HG03378 (cell line): ENCODE measurements at regions not wholly inside any gene's neighbourhood (a gene's known extent, or its start where the extent isn't known, plus 50 kb on each side); places are given as distances from the start of the nearest gene placed in this dataset.
"Not testable (repeated sequence)": the region's sequence is repeated elsewhere in the genome, so short reads cannot be mapped to it uniquely, and the experiment has no call there.

Experiments used
- ATAC-seq: cut with Tn5 transposase; IDR thresholded peaks from one replicate; pipeline ENCODE4 v1.9.1; 2021; ENCODE audit warnings: mild to moderate bottlenecking, moderate library complexity; ENCODE audit not compliant: unreplicated experiment

DNA sequence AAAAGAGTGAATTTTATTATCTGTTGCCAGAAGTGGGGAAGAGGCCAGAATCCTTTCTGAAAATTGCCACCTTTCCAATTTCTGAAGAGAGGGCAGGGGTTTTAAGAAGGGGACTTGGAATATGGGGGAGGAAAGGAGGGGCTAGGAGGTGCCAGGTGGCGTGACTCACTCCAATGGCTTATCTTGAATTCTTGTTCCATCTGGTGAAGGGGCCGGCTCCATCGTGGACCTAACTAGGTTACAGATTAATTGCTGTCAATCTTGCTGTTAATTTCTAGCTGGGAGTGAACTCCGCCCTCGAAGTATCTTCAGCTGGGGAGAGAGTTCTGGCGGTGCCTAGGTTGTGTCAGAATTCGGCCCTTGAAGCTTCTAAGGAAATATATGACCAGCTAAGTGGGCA is 138.7 kb downstream of the YTHDC2 start:
- no peak for ATAC-seq

DNA sequence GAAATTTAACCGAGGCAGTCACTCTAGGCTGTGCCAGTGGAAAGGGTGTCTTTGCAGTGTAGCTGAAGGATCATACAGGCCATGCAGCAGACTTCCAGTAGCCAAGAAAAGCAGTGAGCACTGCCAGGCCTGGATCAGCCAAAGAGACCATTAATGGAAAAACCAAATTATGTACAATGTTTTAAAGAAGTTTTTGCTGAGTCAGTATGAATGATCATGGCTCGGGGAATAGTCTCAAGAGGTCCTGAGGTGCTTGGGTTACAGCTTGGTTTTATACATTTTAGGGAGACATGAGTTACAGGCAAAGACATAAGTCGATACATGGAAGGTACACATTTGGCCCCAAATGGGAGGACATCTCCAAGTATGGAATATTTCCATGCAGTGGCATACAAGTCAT is 141.3 kb downstream of the YTHDC2 start:
- ATAC-seq = no peak

DNA sequence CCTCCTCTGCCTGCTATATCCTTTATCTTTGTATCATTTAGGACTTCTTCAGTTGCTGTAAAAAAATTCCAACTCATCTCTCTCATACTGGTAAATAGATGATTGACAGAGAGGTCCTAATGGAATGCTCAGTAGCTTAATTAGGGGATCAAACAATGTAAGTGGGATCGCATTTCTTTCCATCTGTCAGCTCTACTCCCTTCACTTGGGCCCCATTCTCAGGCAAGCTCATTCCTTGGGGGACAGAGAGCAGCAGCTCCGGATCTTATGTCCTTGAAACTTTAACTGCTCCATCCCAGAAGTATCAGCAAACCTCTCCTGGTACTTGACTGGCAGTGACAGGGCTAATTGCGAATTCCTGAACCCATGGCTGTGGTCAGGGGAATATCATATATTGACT is 146.7 kb downstream of the YTHDC2 start:
- ATAC-seq = no peak

DNA sequence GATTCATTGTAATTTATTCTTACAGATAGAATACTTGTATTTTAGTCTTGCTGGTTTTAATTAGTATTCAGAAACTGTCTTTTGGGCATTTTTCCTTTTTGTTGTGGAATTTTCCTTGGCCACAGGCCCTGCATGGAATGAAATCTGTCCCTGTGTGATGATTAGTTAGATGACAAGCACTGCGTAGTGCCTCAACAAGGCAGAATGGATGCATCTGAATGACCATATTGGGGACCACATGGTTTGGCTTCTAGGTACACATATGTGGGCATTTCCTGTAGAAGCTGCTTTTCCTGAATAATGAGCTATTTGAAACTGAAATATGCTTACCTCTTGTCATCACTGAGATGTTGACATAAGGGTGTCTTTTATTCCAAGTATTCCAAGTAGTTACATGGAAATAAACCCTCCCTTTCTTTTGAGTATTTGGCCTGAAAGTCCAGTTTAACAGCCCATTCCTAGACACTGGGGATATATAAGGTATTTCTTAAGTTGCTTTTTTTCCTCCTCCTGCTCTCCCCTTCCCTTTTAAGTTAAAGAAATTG is 147.3 kb downstream of the YTHDC2 start:
- no peak for ATAC-seq

DNA sequence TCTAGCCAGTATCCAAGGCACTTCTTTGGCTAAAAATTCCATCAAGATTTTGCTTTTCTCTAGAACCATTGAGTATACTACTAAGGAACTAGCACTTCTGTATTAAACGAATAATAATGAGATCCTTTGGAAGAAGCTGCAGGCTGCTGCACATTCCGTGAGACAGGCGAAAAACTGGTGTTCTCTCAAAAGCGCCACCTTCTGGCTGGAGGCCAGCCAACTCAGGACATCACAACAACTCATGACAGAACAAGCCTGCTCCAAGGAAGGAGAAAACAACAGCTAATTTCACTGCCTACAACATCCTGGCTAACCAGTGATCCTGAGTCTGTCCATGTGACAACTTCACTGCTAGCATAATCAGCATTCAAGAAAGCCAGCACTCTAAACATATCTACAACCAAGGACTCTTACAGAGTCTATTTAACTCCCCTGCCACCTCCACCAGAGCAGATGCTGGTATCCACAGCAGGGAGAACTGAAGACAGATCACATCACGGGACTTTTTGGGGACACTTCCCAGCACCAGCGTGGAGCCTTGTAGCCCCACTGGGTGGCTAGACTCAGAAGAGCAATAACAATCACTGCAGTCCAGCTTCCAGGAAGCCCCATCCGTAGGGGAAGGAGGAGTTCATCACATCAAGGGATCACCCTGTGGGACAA is 150.5 kb downstream of the YTHDC2 start:
- ATAC-seq = no peak

DNA sequence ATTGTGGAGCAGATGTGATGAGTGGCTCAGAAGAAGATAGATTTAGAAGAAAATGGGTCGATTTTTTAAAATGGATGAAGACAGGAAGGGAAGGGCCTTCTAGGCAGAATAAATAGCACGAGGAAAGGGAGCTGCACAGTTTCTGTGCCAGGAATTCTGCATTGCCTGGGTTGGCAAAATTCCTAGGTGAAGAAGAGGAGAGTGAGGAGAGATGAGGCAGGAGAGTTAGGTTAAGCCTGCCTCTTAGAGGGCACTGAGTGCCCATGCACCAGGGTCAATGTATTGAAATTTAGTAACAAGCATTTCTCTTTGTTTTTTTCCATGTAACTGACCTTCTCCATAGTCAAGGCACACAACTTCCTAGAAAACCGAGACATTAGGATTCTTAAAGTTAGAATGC is 159.5 kb downstream of the YTHDC2 start:
- ATAC-seq = no peak

DNA sequence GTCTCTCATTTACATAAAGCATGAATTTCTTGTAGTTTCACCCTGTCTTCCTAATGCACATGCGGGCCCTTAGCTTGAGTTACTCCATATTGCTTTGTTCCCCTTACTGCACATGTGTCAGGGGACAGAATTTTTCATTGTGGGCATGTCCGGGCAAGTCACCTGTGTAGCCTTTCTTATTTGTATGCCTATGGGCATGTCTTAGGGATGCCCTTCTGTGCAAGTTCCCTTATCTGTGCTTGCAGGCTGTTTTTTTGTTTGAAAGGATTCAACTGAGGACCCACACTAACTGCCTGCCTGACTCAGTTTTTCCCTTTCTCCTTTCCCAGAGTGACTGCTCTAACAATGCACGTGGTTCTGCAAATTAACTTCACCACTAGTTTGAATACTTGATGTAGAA is 161.7 kb downstream of the YTHDC2 start:
- no peak for ATAC-seq

DNA sequence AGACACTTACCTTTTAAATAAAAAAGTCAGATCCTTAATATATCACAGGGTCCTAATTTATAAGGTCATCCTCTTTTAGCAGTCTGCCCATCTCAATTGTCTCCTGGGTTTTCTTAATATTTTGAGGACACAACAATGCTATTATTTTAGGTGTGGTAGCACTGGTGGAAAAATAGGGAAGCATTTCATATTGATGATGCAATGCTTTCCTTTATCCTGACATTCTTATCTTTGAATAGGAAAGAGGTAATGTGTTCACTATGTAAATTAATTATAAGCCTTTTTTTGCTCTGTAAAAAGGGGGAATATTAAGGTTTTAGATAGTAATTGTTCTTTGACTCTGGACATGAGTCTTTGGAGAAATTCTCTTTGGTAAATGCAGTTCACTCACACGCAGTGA is 164.7 kb downstream of the YTHDC2 start:
- ATAC-seq = no peak

DNA sequence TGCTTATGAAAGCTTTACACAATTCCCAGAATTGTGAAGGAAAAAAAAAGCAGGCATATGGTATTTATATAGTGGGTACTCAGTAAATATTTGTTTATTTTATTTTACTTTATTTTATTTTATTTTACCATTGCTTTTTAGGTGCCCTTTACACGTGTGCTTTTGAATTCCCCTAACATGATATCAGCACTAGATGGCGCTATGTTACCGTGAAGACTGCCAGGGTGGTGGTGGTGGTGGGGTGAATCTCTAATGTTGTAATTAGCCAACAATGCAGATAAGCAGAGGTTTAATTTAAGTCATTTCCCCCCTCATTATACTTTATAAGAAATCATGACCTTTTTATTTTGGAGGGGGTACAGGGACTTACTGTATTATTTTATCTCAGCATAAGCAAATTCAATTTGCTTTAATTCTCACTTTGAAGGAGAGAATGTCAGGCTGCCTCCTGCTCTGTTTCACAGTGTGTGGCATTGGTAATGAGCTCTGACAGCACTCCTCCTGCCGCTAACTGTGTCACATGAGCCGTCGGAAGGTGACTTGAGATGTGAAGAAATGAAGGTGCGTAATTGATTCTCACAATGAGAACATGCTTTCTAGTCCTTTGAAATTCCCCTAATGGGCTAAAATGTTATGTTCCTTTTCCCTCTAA is 165.6 kb downstream of the YTHDC2 start:
- ATAC-seq = peak; percentile 58

DNA sequence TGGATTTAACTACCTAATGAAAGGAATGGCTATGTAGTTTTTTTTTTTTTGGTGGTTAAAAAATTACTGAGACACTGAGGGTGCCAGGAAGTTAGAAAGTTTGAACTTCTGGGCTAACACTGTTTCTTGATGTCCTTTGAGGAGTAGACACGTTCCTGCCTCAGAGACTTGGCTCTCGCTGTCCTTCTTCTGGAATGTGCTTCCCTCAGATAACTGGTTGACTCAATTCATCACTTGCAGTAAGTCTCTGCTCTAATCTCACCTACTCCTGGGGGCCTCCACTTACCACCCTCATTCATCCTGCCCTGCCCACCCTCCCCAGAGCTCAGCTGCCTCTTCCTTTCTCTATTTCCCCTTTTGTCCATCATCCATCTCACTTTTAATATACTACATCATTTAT is 167.0 kb downstream of the YTHDC2 start:
- no peak for ATAC-seq

DNA sequence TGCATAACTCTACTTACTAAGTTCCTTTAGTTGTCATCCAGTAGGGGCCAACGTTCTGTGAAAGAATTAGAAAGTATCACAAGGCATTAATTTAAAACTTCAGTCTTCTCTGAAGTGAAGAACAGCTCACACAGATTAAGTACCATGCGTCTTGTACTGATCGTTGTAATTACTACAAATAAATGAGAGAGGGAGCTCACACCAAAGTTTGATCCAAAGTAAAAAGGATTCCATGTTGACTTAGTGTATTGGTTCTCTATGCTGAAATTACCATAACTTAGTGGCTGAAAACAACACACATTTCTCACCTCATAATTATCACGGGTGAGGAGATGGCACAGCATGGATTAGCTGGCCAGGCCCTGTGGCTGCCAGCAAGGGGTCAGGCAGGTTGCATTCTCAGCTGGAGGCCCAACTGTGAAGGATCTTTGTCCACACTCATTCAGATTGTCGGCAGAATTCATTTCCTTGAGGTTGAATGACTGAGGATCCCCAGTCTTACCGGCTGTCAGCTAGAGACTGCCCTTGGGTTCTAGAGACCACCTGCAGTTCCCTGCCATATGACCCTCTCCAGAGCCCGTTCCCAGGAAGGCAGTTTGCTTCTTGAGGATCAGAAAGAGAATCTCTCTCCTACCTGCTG is 169.1 kb downstream of the YTHDC2 start:
- ATAC-seq = no peak

DNA sequence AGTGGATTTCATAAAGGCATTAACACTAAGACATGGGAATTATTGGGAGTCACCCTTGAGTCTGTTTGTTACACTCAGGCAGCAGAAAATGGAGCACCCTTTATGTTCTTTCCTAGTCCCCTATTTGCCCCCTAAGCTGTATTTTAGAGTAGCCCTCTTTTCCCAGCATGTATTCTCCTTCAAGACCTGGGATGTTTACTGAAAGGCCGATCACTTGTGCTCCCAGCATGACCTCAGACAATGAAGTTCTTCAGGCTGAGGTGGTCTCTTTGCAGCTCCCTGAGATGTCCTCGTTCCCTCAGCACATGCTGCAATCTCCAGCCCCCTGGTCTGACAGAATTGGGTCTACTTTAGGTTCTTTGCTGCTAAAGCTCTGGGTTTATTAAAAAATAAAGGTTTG is 169.7 kb downstream of the YTHDC2 start:
- ATAC-seq = no peak

DNA sequence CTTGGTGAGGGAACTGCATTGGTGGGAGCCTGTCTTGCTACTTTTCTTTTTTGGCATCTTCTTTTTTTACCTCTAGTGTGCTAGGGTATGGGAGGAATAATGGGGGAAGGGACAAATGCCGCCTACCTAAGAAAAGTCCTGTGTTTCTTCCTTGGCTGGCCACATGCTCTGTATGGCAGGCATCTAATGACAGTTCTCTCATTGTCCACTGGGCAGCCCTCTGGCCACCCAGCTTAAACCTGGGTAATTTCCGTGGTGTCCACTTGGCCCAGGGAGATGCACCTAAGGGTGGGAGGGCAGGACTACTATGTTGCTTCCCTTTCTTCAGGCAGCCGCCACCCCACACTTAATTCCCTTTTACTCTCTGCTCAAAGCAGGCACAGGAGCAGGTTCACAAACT is 173.1 kb downstream of the YTHDC2 start:
- no peak for ATAC-seq

DNA sequence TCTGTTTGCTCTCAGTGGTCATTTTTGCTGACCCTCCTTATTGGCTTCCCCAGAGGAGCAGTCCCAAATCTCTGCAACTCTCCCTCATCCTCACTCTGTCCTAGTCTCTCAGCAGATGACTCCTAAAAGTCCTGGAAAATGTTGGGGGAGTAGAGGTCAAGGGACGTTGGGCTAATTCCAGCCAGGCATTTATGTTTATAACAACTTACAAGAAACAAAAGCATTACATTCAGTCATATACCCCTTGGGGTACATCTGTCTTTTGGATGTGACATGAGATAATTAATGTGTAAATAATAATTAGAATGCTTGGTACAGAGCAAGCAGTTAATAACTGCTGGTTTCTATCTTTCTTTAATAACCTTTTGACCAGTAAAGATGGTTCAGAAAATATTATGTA is 176.2 kb downstream of the YTHDC2 start:
- no peak for ATAC-seq

DNA sequence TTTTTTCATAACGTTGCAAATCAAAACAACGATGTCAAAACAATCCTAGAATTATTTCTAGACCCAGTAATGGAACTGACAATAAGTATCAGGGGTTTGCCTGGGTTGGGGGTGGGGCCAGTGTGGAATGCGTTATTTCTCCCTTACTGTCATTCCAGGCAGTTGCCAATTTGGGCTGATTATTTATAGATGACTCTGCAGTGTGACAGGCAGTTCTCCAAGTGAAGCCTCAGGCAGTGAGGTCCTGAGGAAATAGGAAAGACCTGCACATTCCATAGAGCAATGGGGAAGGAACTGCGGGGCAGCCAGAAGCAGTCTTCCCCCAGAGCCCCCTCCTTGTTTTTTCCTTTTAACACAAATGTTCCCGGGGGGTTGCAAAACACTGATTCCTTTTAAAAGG is 179.0 kb downstream of the YTHDC2 start:
- no peak for ATAC-seq

DNA sequence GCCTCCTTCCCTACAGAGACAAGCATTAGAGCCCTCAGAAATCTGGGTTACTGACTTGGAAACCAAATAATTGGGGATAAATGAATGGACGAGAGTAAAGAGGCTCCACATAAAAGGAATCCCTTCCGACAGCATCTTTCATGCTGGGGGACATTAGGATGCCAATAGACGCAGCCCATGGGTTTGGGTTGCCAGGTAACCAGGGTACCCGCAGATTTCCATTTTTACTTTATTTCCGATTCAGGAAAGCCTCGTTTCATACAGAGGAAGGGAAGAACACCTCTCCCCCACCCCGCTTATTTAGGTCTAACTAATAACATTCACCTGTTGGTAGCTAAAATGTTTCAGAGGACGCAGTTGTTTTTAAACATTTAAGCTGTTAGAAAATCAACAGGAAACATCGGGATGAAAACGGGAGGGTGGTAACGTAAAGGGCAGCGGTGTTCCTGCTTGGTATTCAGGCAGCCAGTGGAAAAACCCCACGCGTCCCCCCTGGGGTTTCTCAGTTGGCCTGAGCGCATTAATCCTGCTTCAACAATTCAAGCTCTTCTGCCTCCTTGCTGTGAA is 179.5 kb downstream of the YTHDC2 start:
- no peak for ATAC-seq

DNA sequence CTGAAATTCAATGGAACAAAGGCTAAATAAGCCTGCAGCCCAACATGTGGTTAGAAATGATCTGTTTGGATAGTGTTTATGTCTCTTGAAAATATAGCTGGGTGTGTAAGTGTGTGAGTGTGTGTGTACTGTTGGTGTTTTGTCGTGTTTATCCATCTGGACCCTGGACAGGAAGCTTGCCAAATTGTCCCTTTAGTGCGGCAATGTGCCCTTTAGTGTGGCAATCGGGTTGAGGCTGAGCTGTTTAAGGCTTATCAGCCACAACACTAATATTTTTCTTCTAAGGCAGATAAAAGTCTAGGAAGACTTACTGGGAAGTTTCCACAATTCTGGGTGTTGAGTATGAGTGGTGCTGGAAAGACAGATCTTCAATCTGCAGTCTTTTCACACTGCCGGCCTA is 180.2 kb downstream of the YTHDC2 start:
- no peak for ATAC-seq

DNA sequence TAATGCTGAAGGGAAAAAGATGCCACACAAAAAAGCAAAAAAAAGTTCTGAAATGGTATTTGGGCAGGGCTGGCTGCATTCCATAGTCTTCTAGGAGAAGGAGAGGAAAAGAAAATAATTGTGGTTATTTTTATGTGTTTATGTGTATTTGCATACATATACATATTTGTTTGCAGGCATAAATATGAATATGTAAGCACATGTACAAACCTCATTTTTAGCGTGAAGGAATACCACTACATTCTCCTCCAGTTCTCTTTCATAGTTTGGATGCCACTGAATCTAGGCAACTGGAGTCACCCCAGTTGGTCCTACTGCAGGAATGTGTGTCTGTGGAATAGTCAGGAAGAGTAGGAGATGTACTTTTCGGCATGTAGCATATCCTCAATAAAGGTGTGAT is 181.1 kb downstream of the YTHDC2 start:
- no peak for ATAC-seq

DNA sequence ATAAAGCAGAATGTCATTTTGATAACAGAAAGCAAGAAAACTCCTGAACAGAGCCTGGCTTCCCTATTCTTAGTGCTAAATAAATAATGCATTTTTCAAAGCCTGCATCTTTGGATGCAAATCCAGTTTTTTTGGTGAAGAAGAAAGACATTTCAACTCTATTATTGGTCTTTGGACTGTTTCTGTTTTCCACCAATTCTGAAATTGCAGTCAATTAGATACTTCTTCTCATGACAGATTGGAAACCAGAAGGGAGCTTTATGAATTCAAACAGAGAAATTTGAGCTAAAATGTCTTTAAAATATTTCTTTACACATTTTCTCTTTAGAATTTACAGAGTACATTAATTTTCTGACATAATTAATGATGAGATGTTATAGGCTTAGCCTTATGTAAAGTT is 189.8 kb downstream of the YTHDC2 start:
- no peak for ATAC-seq

DNA sequence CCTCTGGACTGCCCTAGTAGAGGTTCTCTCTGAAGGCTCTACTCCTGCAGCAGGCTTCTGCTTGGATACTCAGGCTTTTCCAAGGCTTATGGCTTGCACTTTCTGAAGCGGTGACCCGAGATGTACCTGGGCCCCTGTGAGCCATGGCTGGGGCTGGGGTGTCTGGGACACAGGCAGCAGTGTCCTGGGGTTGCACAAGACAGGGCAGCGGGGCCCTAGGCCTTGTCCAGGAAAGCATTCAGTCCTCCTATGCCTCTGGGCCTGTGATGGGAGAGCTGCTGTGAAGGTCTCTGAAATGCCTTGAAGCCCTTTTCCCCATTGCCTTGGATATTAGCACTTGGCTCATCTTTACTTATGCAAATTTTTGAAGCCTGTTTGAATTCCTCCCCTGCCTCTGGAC is 192.2 kb downstream of the YTHDC2 start:
- no peak for ATAC-seq

DNA sequence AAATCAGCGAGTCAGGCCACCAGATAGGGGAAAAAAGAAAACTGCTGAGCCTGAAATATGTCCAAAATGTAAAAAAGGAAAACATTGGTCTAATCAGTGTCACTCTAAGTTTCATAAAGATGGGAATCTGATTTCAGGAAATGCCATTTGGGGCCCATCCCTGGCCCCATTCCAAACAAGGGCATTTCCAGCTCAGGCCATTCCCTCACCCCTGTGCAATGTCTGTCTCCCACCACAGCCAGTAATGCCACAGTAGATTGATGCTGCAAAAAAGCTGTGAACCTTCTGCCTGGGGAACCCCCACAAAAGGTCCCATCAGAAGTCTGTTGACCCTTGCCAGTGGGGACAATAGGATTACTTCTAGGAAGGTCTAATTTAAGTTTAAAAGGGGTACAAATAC is 199.6 kb downstream of the YTHDC2 start:
- ATAC-seq = no peak

DNA sequence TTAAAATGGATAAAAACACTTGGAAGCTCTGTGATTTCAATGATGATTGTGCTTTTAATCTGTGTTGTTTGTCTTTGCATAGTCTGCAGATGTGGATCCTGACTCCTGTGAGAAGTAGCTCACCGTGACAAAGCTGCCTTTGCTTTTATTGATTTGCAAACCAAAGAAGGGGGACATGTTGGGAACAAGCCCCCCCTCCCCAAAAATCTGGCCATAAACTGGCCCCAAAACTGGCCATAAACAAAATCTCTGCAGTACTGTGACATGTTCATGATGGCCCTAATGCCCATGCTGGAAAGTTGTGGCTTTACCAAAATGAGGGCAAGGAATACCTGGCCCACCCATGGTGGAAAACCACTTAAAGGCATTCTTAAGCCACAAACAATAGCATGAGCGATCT is 202.4 kb downstream of the YTHDC2 start:
- ATAC-seq = not testable (repeated sequence)
